OCI-M2 (cell line): ENCODE measurements at regions not wholly inside any gene's neighbourhood (a gene's known extent, or its start where the extent isn't known, plus 50 kb on each side); places are given as distances from the start of the nearest gene placed in this dataset.

Experiments
- DNase-seq: peaks from one replicate; lab custom pipeline; 2025; ENCODE audit not compliant: unreplicated experiment; lab: John Stamatoyannopoulos, UW

GRCh38 chr13:84029396-84029795, 147.1 kb upstream of the SLITRK1 start:
- DNase-seq: no peak

GRCh38 chr13:84025824-84026223, 143.6 kb upstream of the SLITRK1 start:
- DNase-seq: no peak

GRCh38 chr13:83996415-83996814, 114.1 kb upstream of the SLITRK1 start:
- no peak for DNase-seq

GRCh38 chr13:83995930-83996329, 113.7 kb upstream of the SLITRK1 start:
- no peak for DNase-seq

GRCh38 chr13:83992566-83993358, 110.5 kb upstream of the SLITRK1 start:
- no peak for DNase-seq

- DNase-seq: no peak
Measured at GRCh38 chr13:83987394-83987793, 105.1 kb upstream of the SLITRK1 start.

GRCh38 chr13:83984793-83985192, 102.5 kb upstream of the SLITRK1 start:
- no peak for DNase-seq

GRCh38 chr13:83980331-83980730, 98.1 kb upstream of the SLITRK1 start:
- no peak for DNase-seq

- no peak for DNase-seq
Measured at GRCh38 chr13:83975655-83976165, 93.4 kb upstream of the SLITRK1 start.

- DNase-seq: no peak
Measured at GRCh38 chr13:83958531-83958930, 76.3 kb upstream of the SLITRK1 start.

GRCh38 chr13:83955011-83955410, 72.7 kb upstream of the SLITRK1 start:
- no peak for DNase-seq

- no peak for DNase-seq
Measured at GRCh38 chr13:83953916-83954315, 71.6 kb upstream of the SLITRK1 start.

GRCh38 chr13:83950293-83950692, 68.0 kb upstream of the SLITRK1 start:
- DNase-seq: no peak

- no peak for DNase-seq
Measured at GRCh38 chr13:83943530-83944279, 61.4 kb upstream of the SLITRK1 start.

- no peak for DNase-seq
Measured at GRCh38 chr13:83941701-83942335, 59.5 kb upstream of the SLITRK1 start.

GRCh38 chr13:83940742-83941141, 58.5 kb upstream of the SLITRK1 start:
- DNase-seq: no peak

- no peak for DNase-seq
Measured at GRCh38 chr13:83937579-83937978, 55.3 kb upstream of the SLITRK1 start.

- no peak for DNase-seq
Measured at GRCh38 chr13:83935566-83935965, 53.3 kb upstream of the SLITRK1 start.
